ENCODE measurements at regions not wholly inside any gene's neighbourhood (a gene's known extent, or its start where the extent isn't known, plus 50 kb on each side); places are given as distances from the start of the nearest gene placed in this dataset.

GRCh38 chr6:169339025-169339424 is 85.4 kb upstream of the THBS2 start:
- no peak for DNase-seq

GRCh38 chr6:169337886-169338445 is 84.3 kb upstream of the THBS2 start:
- DNase-seq: no peak

DNA sequence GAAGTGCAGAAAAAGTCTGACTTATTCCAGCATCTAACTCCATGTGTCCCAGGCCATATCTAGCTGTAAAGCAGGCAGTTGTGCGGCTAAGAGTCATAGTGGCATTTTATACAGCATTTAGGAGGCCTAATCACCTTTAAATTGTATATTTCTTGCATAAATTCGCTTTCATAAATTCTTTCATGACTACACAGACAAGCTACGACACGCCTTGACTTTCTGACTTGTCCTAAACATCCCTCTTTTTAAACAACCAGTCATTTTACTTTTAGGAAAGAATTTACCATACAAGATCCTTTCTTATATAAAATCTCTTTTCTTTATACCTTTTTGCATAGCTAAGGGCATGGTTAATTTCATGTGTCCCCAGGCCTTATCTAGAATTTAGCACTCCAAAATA is 81.7 kb upstream of the THBS2 start:
- no peak for DNase-seq

DNA sequence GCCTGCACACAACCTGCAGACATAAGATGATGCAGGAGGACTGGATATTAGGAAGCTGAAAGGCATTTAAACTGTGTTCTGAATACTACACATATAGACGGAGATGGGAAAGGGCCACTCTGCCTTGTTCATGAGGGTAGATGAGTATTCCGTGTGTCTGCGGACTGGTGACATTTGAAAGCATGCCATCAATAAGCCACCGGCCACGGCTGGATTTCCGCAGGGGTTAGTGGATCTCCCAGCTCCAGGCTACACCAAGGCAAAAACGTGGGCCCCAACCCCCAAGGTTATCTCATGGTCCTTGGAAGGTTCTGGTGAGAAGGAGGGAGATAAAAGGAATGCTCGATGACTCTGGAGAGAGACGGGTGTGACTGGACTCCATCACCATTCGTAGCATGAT is 78.6 kb upstream of the THBS2 start:
- no peak for DNase-seq

DNA sequence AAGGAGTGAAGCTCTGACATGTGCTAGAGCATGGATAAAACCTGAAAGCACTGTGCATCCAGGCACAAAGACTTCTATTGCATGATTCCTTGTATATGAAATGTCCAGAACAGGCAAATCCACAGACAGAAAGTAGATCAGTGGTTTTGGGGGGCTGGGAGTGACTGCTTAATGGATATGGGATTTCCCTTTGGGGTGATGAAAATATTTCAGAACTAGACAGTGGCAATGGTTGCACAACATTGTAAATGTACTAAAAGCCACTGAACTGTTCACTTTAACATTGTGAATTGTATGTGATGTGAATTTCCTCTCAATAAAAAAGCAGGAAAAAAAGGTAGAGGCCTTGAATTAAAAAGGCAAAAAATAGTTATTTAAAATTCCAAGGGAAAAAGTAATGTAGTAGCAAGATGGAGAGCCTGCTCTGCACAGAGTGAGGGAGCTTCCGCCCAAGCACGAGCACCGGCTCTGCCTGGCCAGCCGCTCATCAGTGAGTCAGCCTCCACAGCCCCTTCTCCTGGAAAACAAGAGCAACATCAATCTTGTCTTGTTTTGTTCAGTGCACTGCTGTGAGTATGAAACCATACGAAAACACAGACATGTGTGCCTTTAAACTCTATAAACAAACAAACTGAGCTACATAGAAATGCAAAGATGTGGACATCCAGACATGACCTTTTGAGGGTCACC is 74.6 kb upstream of the THBS2 start:
- no peak for DNase-seq

DNA sequence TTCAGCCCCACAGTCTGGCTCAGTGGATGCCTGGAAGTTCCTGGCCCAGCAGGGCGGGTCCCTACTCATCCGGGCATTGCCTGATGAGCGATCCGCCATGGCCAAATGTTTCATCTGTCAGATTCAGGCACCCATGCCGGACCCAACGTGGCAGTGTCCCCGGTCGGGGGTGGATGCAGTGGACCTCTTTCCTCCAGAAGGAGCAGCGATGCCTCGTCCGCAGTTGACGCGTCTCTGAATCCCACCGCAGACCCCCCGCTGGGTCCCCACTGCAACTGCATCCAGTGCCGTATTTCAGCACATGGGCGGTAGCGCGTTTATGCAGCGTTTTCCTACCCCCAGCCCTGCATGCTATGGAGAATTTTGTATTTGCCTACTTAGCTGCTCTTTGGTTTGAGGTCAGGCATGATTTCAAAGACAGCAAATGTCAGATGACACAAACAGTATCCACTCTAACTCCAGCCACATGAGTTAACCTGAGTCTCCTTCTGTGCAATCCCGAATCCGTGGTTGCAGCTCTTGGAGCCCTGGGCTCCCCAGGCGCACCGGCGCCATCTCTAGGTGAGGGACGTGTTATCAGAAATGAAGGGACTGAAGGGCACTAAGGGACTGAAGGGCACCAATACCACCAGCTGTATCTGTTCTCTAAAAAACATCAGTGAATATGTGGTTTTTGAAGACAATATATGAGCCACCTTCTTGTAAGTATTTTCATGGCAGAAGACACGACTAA is 72.6 kb upstream of the THBS2 start:
- DNase-seq: no peak

GRCh38 chr6:169324656-169325459 is 71.2 kb upstream of the THBS2 start:
- DNase-seq: no peak

DNA sequence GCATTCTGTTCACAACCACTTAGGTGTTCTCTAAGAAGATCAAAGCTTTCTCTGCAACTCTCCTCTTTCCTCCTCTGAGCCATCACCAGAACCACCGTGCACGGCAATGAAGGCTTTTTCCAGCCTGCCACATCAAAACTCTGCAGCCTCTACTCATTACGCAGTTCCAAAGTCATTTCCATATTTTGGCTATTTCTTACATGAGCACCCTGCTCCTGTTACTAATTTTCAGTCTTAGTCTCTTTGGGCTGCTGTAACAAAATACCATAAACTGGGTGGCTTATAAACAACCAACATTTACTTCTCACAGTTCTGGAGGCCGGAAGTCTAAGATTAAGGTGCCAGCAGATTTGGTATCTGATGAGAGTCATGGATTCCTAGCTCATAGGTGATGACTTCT is 70.4 kb upstream of the THBS2 start:
- no peak for DNase-seq

GRCh38 chr6:169323221-169323620 is 69.6 kb upstream of the THBS2 start:
- no peak for DNase-seq

- DNase-seq: no peak
These were observed 67.9 kb upstream of the THBS2 start for GRCh38 chr6:169321546-169321945.

DNA sequence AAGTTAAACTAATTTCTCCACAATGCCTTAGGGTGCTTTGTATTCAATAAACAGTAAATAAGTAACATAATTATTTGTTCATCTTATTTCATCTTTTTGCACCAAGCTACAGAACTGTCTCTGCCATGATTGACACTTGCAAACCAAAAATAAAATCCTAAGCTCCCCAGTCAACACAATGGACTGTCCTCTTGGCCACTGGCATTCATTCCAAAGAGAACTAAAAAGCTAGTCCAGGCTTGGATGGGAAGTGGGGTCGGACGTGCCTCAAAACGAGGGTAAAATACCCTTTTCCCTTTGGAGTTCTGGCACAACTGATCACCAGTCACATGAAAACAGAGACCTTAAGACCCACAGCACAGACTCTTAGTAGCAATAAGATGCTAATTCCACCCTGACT is 66.4 kb upstream of the THBS2 start:
- no peak for DNase-seq

DNA sequence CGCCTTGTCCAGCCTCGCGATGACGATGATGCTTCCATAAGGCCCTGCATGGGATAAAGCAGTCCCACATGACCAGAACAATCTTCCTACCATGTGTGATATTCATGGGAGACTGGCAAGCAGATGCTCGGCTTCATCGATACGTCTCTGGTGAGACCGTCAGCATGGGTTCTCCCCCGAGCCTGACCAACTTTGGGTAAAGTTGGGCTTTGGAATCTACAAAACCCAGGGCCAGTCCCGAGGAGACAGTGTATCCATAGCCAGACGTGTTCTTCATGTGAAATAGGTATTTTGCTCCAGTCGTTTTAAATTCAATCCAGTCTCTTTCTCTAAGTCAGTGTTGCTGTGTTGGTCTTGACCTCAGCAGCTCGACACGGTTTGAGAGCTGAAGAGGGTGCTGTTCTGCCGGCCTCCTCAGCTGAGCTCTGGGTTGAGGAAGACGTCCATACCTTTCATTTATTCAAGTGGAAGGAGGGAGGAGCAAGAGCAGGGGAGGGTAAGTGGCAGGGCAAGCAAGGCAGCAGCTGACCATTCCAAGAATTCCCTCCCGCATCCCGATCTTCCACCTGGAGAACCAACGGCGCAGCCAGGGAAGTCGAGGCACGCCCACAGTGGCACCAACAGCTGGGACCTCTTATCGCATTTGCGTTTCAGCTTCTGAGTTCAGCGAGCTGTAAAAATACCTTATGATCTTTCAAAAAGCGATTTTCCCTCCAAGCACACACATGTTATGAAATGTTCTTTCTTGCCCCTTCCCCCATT is 64.0 kb upstream of the THBS2 start:
- no peak for DNase-seq

GRCh38 chr6:169316651-169317050 is 63.0 kb upstream of the THBS2 start:
- DNase-seq: no peak

DNA sequence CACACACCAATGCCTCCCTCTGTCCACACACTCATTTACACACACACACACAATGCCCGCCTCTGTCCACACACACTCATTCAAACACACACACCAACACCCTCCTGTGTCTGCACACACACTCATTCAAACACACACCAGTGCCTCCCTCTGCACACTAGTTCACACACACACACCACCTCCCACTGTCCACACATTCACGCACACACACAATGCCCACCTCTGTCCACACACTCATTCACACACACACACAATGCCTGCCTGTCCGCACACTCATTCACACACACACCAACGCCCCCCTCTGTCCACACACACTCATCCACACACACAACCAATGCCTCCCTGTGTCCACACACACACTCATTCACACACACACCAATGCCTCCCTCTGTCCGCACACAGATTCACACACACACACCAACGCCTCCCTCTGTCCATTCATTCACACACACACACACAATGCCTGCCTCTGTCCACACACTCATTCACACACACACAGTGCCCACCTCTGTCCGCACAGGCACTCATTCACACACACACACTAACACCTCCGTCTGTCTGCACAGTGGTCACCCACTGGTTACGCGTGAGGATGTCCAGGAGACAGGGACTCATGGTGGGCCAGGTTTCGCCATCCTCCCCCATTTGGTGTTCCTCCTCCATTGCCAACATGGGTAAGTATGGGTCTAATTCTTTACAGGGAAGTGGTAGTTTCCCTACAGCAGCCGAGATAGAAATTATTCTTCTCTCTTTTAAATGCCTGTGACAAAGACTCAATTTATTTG is 62.4 kb upstream of the THBS2 start:
- no peak for DNase-seq

DNA sequence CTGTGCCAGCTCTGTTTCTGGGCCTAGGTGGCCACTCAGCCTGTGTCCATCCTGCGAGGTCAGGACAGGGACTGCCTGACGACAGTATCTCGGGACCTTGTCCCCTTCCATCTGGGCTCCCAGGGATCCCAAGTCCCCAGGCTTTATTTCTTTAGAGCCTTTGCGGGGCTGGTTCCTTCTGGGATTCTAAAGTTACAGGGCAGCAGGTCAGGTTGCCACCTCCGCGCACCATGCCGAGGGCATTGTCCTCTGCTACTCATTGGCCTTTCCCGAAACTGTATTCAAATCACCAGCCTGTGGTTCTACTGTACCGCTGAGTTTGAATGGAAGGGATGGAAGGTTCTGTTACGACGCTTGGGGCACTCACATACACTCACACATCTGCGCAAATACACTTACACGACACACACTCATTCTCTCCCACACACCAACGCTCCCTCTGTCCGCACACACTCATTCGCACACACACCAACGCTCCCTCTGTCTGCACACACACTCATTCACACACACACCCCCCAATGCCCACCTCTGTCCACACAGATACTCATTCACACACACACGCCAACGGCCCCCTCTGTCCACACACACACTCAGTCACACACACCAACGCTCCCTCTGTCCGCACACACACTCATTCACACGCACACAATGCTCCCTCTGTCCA is 59.8 kb upstream of the THBS2 start:
- no peak for DNase-seq

- no peak for DNase-seq
These were observed 59.2 kb upstream of the THBS2 start for GRCh38 chr6:169312658-169313346.

- no peak for DNase-seq
These were observed 57.3 kb upstream of the THBS2 start for GRCh38 chr6:169310983-169311382.

All from 8988T (cell line).